GM23338 (cell line): ENCODE measurements at regions not wholly inside any gene's neighbourhood (a gene's known extent, or its start where the extent isn't known, plus 50 kb on each side); places are given as distances from the start of the nearest gene placed in this dataset.

Experiments
- ATAC-seq: fragments of 200-7000 bp; cut with Tn5 transposase; 3 replicates; pipeline ENCODE4 v1.9.1; 2020
- DNase-seq: peaks from one replicate; pipeline ENCODE4 v3.0.0-alpha.2; 2015; ENCODE audit warnings: low spot score
- H2AFZ ChIP-seq: fragments of 200-600 bp; sonication (generic); 2 replicates; pipeline ENCODE4 v1.8.0; 2016; ENCODE audit warnings: antibody characterized with exemption, mild to moderate bottlenecking, moderate library complexity
- H3F3A ChIP-seq: fragments of 200-600 bp; sonication (generic); replicated peaks from 2 replicates; pipeline ENCODE4 v1.8.0; 2017; ENCODE audit warnings: antibody characterized with exemption, mixed run types, low read depth
- H3K27ac ChIP-seq: fragments of 200-600 bp; sonication (generic); 2 replicates; pipeline ENCODE4 v1.6.1; 2016; ENCODE audit warnings: low read depth
- H3K27me3 ChIP-seq: fragments of 200-600 bp; sonication (generic); 2 replicates; pipeline ENCODE4 v1.8.0; 2016; ENCODE audit warnings: mild to moderate bottlenecking, mixed run types, moderate library complexity; ENCODE audit not compliant: insufficient read depth
- H3K36me3 ChIP-seq: fragments of 200-600 bp; sonication (generic); 2 replicates; pipeline ENCODE4 v1.8.0; 2016; ENCODE audit warnings: mild to moderate bottlenecking; ENCODE audit not compliant: insufficient read depth
- H3K4me1 ChIP-seq: fragments of 200-600 bp; sonication (generic); 2 replicates; pipeline ENCODE4 v1.8.0; 2016; ENCODE audit warnings: mild to moderate bottlenecking, moderate library complexity; ENCODE audit not compliant: insufficient read depth
- H3K4me2 ChIP-seq: fragments of 200-600 bp; sonication (generic); 2 replicates; pipeline ENCODE4 v1.7.1; 2017; ENCODE audit warnings: mixed run types
- H3K4me3 ChIP-seq: fragments of 200-600 bp; sonication (generic); 2 replicates; pipeline ENCODE4 v1.6.1; 2016; ENCODE audit warnings: mixed run types
- H3K79me2 ChIP-seq: fragments of 200-600 bp; sonication (generic); replicated peaks from 2 replicates; pipeline ENCODE4 v1.8.0; 2017; ENCODE audit warnings: mild to moderate bottlenecking; ENCODE audit not compliant: insufficient read depth
- H3K9me2 ChIP-seq: fragments of 200-600 bp; sonication (generic); 2 replicates; pipeline ENCODE4 v1.8.0; 2017; ENCODE audit not compliant: insufficient read depth
- H4K20me1 ChIP-seq: fragments of 200-600 bp; sonication (generic); replicated peaks from 2 replicates; pipeline ENCODE4 v1.8.0; 2017; ENCODE audit warnings: mild to moderate bottlenecking; ENCODE audit not compliant: insufficient read depth
- H3K27ac Mint-ChIP-seq: 2 replicates; pipeline ENCODE4 v1.8.0; 2020; ENCODE audit warnings: inconsistent platforms, mild to moderate bottlenecking, moderate library complexity, mixed read lengths
- H3K27me3 Mint-ChIP-seq: 3 replicates; pipeline ENCODE4 v1.8.0; 2022; ENCODE audit warnings: low read depth, mild to moderate bottlenecking, moderate library complexity, mixed read lengths, inconsistent platforms; ENCODE audit not compliant: insufficient read depth, poor library complexity
- H3K36me3 Mint-ChIP-seq: 3 replicates; pipeline ENCODE4 v1.8.0; 2021; ENCODE audit warnings: low read depth, mild to moderate bottlenecking, inconsistent platforms, moderate library complexity, mixed read lengths
- H3K4me1 Mint-ChIP-seq: 3 replicates; pipeline ENCODE4 v1.8.0; 2020; ENCODE audit warnings: mild to moderate bottlenecking, inconsistent platforms, mixed read lengths
- H3K4me3 Mint-ChIP-seq: 3 replicates; pipeline ENCODE4 v1.8.0; 2021; ENCODE audit warnings: moderate library complexity, mild to moderate bottlenecking, inconsistent platforms, mixed read lengths
- H3K9me3 Mint-ChIP-seq: 3 replicates; pipeline ENCODE4 v1.8.0; 2020; ENCODE audit warnings: moderate library complexity, mild to moderate bottlenecking, inconsistent platforms, mixed read lengths
- CREB1 ChIP-seq: fragments of 250-450 bp; sonication (Bioruptor Pico); IDR thresholded peaks from 2 replicates; pipeline ENCODE4 v1.5.0; 2020; ENCODE audit warnings: low read depth, mild to moderate bottlenecking, moderate library complexity
- EZH2 ChIP-seq: fragments of 200-600 bp; sonication (generic); IDR thresholded peaks from one replicate; pipeline ENCODE4 v1.8.0; 2017; ENCODE audit warnings: antibody characterized with exemption, mild to moderate bottlenecking, low read depth; ENCODE audit not compliant: unreplicated experiment
- EZH2phosphoT487 ChIP-seq: fragments of 200-600 bp; sonication (generic); IDR thresholded peaks from one replicate; pipeline ENCODE4 v1.8.1; 2018; ENCODE audit warnings: antibody characterized with exemption; ENCODE audit not compliant: unreplicated experiment
- JUNB ChIP-seq: IDR thresholded peaks from one replicate; pipeline ENCODE4 v1.6.1; 2016; ENCODE audit warnings: antibody characterized with exemption; ENCODE audit not compliant: unreplicated experiment
- NANOG ChIP-seq: IDR thresholded peaks from 2 replicates; pipeline ENCODE4 v1.6.1; 2016; ENCODE audit warnings: antibody characterized with exemption, borderline replicate concordance
- POLR2AphosphoS5 ChIP-seq: IDR thresholded peaks from 2 replicates; pipeline ENCODE4 v1.6.1; 2016; ENCODE audit warnings: antibody characterized with exemption, low read depth
- REST ChIP-seq: IDR thresholded peaks from one replicate; pipeline ENCODE4 v1.6.1; 2018; ENCODE audit warnings: antibody characterized with exemption; ENCODE audit not compliant: unreplicated experiment
- STAT1 ChIP-seq: IDR thresholded peaks from one replicate; pipeline ENCODE4 v1.6.1; 2016; ENCODE audit warnings: antibody characterized with exemption; ENCODE audit not compliant: unreplicated experiment
- ZNF114 ChIP-seq: fragments of 250-450 bp; sonication (Bioruptor Pico); IDR thresholded peaks from 2 replicates; pipeline ENCODE4 v1.5.0; 2020; ENCODE audit warnings: mild to moderate bottlenecking, moderate library complexity
- ZNF331 ChIP-seq: fragments of 250-450 bp; sonication (Bioruptor Pico); IDR thresholded peaks from 2 replicates; pipeline ENCODE4 v1.5.0; 2020; ENCODE audit warnings: low read depth, mild to moderate bottlenecking, moderate library complexity
- TF ChIP-seq, protein P1 (sequence below), 2 experiments: fragments of 200-600 bp in 1 of 2; sonication (generic) in 1 of 2; conservative IDR thresholded peaks; 2 replicates each; pipeline versions ENCODE4 v1.5.1 to v1.6.1; 2016 to 2017; ENCODE audit warnings: antibody characterized with exemption in 2 of 2, low read depth in 2 of 2, mild to moderate bottlenecking in 2 of 2, moderate library complexity in 1 of 2

DNA sequence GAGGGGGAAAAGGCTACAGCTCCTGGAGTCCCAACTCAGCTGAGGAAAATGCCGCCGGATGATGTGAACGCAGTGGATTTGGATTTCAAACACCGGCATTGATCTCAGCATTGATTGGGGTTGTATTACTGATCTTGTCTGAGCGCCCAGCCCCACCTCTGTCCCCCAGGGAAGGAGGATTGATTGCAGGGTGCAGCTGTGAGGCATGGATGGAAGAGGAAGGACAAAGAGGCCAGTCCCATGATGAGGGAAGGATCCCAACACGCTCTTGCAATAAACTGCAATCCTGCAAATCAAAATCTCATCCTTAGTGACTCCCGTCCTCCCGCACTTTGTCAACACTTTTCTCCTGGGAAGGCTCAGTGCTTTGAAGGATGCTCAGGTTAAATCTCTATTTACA lies 242.3 kb upstream of the PROX1 start (continued):
- TF ChIP-seq, protein P1, sequence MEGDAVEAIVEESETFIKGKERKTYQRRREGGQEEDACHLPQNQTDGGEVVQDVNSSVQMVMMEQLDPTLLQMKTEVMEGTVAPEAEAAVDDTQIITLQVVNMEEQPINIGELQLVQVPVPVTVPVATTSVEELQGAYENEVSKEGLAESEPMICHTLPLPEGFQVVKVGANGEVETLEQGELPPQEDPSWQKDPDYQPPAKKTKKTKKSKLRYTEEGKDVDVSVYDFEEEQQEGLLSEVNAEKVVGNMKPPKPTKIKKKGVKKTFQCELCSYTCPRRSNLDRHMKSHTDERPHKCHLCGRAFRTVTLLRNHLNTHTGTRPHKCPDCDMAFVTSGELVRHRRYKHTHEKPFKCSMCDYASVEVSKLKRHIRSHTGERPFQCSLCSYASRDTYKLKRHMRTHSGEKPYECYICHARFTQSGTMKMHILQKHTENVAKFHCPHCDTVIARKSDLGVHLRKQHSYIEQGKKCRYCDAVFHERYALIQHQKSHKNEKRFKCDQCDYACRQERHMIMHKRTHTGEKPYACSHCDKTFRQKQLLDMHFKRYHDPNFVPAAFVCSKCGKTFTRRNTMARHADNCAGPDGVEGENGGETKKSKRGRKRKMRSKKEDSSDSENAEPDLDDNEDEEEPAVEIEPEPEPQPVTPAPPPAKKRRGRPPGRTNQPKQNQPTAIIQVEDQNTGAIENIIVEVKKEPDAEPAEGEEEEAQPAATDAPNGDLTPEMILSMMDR (conservative IDR thresholded peaks at IDR 0.05; ENCODE audit: low read depth in 2 of 2), result no peak
- no peak for TF ChIP-seq EZH2
- no peak for TF ChIP-seq ZNF114 (CRISPR knock-in tag)
- no peak for TF ChIP-seq CREB1 (CRISPR knock-in tag)
- no peak for TF ChIP-seq REST
- no peak for TF ChIP-seq JUNB
- no peak for TF ChIP-seq STAT1
- no peak for TF ChIP-seq NANOG
- TF ChIP-seq POLR2AphosphoS5, result no peak
- no peak for TF ChIP-seq ZNF331
- TF ChIP-seq EZH2phosphoT487, result no peak

- Histone ChIP-seq H3K4me1 (no peaks in the 10 kb centered on the region), H3K4me3 (no peak overlapping the region), H2AFZ (no peak overlapping the region), H3K79me2 (no peaks in the 10 kb centered on the region), H3K27me3 (no peaks in the 10 kb centered on the region), H3K36me3 (no peaks in the 10 kb centered on the region), H3K4me2 (no peak overlapping the region), H3F3A (no peaks in the 10 kb centered on the region), H3K9me2 (peaks cover 13% of the 10 kb centered on the region), H4K20me1 (no peaks in the 10 kb centered on the region), H3K27ac (no peak overlapping the region)
- DNase-seq (no peak), ATAC-seq (no peak)
- H3K36me3 Mint-ChIP-seq, result no peaks in the 10 kb centered on the region
- no peak overlapping the region for H3K4me3 Mint-ChIP-seq
- no peaks in the 10 kb centered on the region for H3K9me3 Mint-ChIP-seq
- H3K4me1 Mint-ChIP-seq, result no peaks in the 10 kb centered on the region
- no peaks in the 10 kb centered on the region for H3K27me3 Mint-ChIP-seq
- no peak overlapping the region for H3K27ac Mint-ChIP-seq
- TF ChIP-seq JUNB, result no peak
- TF ChIP-seq NANOG, result no peak
- no peak for TF ChIP-seq REST
- no peak for TF ChIP-seq POLR2AphosphoS5
- TF ChIP-seq EZH2phosphoT487, result no peak
- TF ChIP-seq, protein P1 (conservative IDR thresholded peaks at IDR 0.05; ENCODE audit: low read depth in 2 of 2), result no peak
- TF ChIP-seq STAT1, result no peak
- TF ChIP-seq ZNF114 (CRISPR knock-in tag), result no peak
- no peak for TF ChIP-seq EZH2
- TF ChIP-seq ZNF331, result no peak
Observed at GRCh38 chr1:213749558-213749957, 238.2 kb upstream of the PROX1 start.
